Kidney (tissue), 13 donors: ENCODE measurements at regions not wholly inside any gene's neighbourhood (a gene's known extent, or its start where the extent isn't known, plus 50 kb on each side); places are given as distances from the start of the nearest gene placed in this dataset.
A peak's percentile ranks its signal among the peaks of the same experiment; 100 is the strongest.

ENCODE experiments used
- DNase-seq, 5 donors: peaks; one replicate each; pipeline ENCODE4 v3.0.0-alpha.2; 2013 to 2020
- FAIRE-seq: peaks from 2 replicates; lab custom pipeline; 2012; peaks lifted over from hg19 to GRCh38; lab: Jason Lieb, UNC
- H3K27ac ChIP-seq, 2 donors: one replicate each; pipeline ENCODE4 v1.7.0; 2013; ENCODE audit warnings: low read depth in 2 of 2, low read length in 2 of 2, inconsistent platforms in 1 of 2
- H3K27me3 ChIP-seq: one replicate; pipeline ENCODE4 v1.7.1; 2013; ENCODE audit warnings: low read length, inconsistent platforms; ENCODE audit not compliant: control insufficient read depth, insufficient read depth
- H3K36me3 ChIP-seq, 3 donors: one replicate each; pipeline versions ENCODE4 v1.7.0 to v1.7.1; 2013; ENCODE audit warnings: low read length in 3 of 3, control low read depth in 1 of 3, inconsistent platforms in 1 of 3; ENCODE audit not compliant: insufficient read depth in 3 of 3, control insufficient read depth in 2 of 3
- H3K4me1 ChIP-seq, 3 donors: one replicate each; pipeline versions ENCODE4 v1.7.0 to v1.7.1; 2013; ENCODE audit warnings: low read length in 3 of 3, inconsistent platforms in 1 of 3, low read depth in 1 of 3; ENCODE audit not compliant: control insufficient read depth in 2 of 3, insufficient read depth in 2 of 3
- H3K4me3 ChIP-seq, 3 donors: one replicate each; pipeline versions ENCODE4 v1.7.0 to v1.8.1; 2013; ENCODE audit warnings: low read length in 3 of 3, control low read depth in 1 of 3, inconsistent platforms in 1 of 3
- H3K9ac ChIP-seq, 3 donors: one replicate each; pipeline versions ENCODE4 v1.7.0 to v1.7.1; 2013; ENCODE audit warnings: low read length in 3 of 3, control low read depth in 1 of 3, inconsistent platforms in 1 of 3
- H3K9me3 ChIP-seq, 3 donors: one replicate each; pipeline versions ENCODE4 v1.7.0 to v1.7.1; 2013; ENCODE audit warnings: low read length in 3 of 3, control low read depth in 1 of 3, inconsistent platforms in 1 of 3; ENCODE audit not compliant: control insufficient read depth in 2 of 3, insufficient read depth in 1 of 3
- intact Hi-C: fragments of 100-400 bp; cut with DNase I; formaldehyde crosslinking; loops from one replicate; pipeline ENCODE4 v1.11.1; 2022
- TF ChIP-seq, protein P1 (sequence below): IDR thresholded peaks from 3 replicates; pipeline ENCODE4 v1.5.1; 2012; ENCODE audit warnings: mild to moderate bottlenecking, moderate library complexity, borderline replicate concordance; ENCODE audit not compliant: insufficient read depth; ENCODE audit errors: extremely low read depth
- donor health status: control.
- donor health status: control.
- donor health status: control.
- donor health status: control.
- donor health status: control.
- donor health status: DM: yes; HTN: yes; CAD: no.
- donor health status: Normal renal cell carcinoma (clear cell type).

DNA sequence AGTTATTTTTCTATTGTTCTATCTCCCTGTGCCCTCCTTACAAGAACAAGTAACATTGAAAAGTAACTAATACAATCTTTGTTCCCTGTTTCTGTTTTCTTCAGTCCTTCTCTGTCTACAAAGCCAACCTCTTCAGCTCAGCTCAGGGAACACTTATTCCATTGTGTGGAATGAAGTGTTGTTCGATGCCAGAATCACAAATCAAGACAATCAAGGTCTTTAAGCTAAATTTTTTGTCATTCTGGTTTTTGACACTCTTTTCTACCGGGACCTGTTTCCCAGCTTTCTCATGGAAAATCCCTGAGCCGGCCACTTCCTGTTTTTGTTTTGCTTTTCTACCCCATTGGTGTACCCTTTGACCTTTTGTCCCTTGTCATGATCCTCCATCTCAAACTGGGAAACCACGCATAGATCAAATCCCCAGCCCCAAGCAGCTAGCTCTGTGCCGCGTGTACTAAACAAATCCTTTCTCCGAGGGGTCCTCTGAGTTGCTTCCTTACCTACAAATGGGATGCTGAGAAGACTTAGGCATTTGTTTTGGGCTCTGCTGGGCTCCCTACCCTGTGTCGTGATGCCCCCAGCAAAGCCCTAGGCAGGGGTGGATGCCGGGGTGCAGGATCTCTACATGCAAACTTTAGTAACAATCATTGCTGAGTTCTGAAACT, 141.8 kb downstream of the TOMM20 start:
- no peak for FAIRE-seq
- Histone ChIP-seq H3K27me3 (no peaks in the 10 kb centered on the region), H3K4me1 (peaks cover 14 to 53% (median 43%) of the 10 kb centered on the region in 3 donors), H3K27ac (peak overlapping the region; percentile 89 to 98), H3K9me3 (no peaks in the 10 kb centered on the region), H3K36me3 (no peaks in the 10 kb centered on the region), H3K4me3 (no peak overlapping the region), H3K9ac (peak overlapping the region in 2 of 3 donors; percentile 28 to 70)
- TF ChIP-seq, protein P1, sequence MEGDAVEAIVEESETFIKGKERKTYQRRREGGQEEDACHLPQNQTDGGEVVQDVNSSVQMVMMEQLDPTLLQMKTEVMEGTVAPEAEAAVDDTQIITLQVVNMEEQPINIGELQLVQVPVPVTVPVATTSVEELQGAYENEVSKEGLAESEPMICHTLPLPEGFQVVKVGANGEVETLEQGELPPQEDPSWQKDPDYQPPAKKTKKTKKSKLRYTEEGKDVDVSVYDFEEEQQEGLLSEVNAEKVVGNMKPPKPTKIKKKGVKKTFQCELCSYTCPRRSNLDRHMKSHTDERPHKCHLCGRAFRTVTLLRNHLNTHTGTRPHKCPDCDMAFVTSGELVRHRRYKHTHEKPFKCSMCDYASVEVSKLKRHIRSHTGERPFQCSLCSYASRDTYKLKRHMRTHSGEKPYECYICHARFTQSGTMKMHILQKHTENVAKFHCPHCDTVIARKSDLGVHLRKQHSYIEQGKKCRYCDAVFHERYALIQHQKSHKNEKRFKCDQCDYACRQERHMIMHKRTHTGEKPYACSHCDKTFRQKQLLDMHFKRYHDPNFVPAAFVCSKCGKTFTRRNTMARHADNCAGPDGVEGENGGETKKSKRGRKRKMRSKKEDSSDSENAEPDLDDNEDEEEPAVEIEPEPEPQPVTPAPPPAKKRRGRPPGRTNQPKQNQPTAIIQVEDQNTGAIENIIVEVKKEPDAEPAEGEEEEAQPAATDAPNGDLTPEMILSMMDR = no peak
- DNase-seq = peak in 2 of 5 donors; percentile 55 to 71
- intact Hi-C loops = loop anchor here (10.0 kb wide), 1 partner anchor 372 kb away; the partner anchor contains the start of gene IRF2BP2

DNA sequence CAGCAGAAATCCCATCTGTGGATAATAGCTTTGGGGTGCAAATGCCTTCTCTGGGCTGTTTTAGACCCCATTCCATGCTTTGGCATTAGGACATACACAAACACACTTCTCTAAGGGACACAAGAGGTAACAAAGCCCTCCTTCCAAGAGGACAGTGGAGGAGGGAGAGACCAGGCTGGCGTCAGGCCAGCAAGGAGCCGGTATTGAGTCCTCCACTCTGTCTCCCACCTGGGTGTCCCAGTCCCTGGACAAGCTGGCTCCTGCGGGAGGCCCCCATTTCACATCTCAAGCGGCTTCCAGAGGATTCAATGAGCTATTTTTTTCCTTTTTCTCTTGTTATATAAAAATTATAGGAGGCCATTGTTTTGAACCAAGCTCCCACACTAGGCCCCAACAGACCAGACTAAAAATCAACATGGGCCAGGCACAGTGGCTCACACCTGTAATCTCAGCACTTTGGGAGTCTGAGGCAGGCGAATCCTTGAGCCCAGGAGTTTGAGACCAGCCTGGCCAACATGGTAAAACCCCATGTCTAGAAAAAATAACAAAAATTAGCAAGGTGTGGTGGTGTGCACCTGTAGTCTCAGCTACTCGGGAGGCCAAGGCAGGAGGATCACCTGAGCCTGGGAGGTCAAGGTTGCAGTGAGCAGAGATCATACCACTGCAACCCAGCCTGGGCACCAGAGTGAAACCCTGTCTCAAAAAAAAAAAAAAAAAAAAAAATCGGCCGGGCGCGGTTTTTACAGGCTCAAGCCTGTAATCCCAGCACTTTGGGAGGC, 142.9 kb downstream of the TOMM20 start:
- DNase-seq (peak in 1 of 5 donors; percentile 76), FAIRE-seq (no peak)
- no peaks in the 10 kb centered on the region for H3K27me3 ChIP-seq
- TF ChIP-seq, protein P1 = no peak
- peak overlapping the region; percentile 83 to 89 for H3K27ac ChIP-seq
- no peak overlapping the region for H3K4me3 ChIP-seq
- H3K36me3 ChIP-seq = no peaks in the 10 kb centered on the region
- peaks cover 14 to 64% (median 51%) of the 10 kb centered on the region in 3 donors for H3K4me1 ChIP-seq
- intact Hi-C loops = loop anchor here (10.0 kb wide), 1 partner anchor 371 kb away; the partner anchor contains the start of gene IRF2BP2
- peak overlapping the region in 1 of 3 donors; percentile 53 for H3K9ac ChIP-seq
- H3K9me3 ChIP-seq = no peaks in the 10 kb centered on the region

DNA sequence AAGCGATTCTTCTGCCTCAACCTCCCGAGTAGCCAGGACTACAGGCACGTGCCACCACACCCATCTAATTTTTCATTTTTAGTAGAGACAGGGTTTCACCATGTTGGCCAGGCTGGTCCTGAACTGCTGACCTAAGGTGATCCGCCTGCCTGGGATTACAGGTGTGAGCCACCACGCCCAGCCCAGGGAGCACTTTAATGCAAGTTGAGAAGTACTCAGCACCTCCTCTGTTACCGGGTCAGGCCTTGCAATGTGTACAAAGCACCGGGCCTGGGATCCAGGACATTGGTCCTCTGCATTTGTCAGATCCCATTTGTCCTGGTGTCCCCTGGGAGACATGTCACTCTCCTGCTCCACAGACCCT, 143.6 kb downstream of the TOMM20 start:
- intact Hi-C loops = loop anchor here (10.0 kb wide), 1 partner anchor 370 kb away; the partner anchor contains the start of gene IRF2BP2
- no peak for FAIRE-seq
- H3K27ac ChIP-seq = peak overlapping the region; percentile 83 to 89

More for the DNA sequence above, 143.6 kb downstream of the TOMM20 start:
- H3K4me1 ChIP-seq = peaks cover 14 to 69% (median 58%) of the 10 kb centered on the region in 3 donors
- no peaks in the 10 kb centered on the region for H3K9me3 ChIP-seq
- no peak for DNase-seq
- TF ChIP-seq, protein P1 = no peak
- H3K4me3 ChIP-seq = no peak overlapping the region
- H3K9ac ChIP-seq = peak overlapping the region in 1 of 3 donors; percentile 53
- no peaks in the 10 kb centered on the region for H3K27me3 ChIP-seq
- H3K36me3 ChIP-seq = no peaks in the 10 kb centered on the region
